WI38 (cell line): ENCODE measurements at regions not wholly inside any gene's neighbourhood (a gene's known extent, or its start where the extent isn't known, plus 50 kb on each side); places are given as distances from the start of the nearest gene placed in this dataset.

Source experiments
- H3K4me3 ChIP-seq: 2 replicates; pipeline ENCODE4 v1.5.1; 2011; ENCODE audit warnings: low read depth, mild to moderate bottlenecking, control low read depth, low read length
- CTCF ChIP-seq: IDR thresholded peaks from 2 replicates; pipeline ENCODE4 v1.5.1; 2012; ENCODE audit warnings: low read depth, mild to moderate bottlenecking, control low read depth, low read length

GRCh38 chr10:9762966-9763656 lies 1254.6 kb upstream of the CELF2 start:
- no peak overlapping the region for H3K4me3 ChIP-seq
- TF ChIP-seq CTCF = no peak

GRCh38 chr10:9766762-9767161 lies 1250.9 kb upstream of the CELF2 start:
- TF ChIP-seq CTCF = no peak

DNA sequence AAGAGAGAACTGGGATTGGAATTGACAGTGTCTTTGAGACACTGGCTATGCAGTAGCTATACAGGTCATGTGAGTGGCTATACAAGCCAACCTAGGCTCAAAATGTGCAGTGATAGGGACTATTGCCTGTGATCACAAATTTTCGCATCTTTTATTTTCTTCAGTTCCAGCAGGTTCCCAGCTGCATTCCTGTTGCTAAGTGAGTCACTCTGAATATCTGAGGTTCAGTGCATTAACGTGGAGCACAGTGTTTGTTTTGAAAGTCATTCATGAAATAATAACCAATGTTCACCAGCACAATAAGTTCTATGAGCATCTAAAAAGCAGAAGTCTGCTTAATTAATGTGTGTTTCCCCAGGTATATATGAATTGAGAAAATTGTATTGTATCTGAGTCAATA lies 1236.0 kb upstream of the CELF2 start:
- TF ChIP-seq CTCF = no peak

More at GRCh38 chr10:9766762-9767161, 1250.9 kb upstream of the CELF2 start:
- H3K4me3 ChIP-seq = no peak overlapping the region

GRCh38 chr10:9786101-9786500 lies 1231.6 kb upstream of the CELF2 start:
- H3K4me3 ChIP-seq = no peak overlapping the region
- TF ChIP-seq CTCF = no peak

More for the DNA sequence above, 1236.0 kb upstream of the CELF2 start:
- no peak overlapping the region for H3K4me3 ChIP-seq

DNA sequence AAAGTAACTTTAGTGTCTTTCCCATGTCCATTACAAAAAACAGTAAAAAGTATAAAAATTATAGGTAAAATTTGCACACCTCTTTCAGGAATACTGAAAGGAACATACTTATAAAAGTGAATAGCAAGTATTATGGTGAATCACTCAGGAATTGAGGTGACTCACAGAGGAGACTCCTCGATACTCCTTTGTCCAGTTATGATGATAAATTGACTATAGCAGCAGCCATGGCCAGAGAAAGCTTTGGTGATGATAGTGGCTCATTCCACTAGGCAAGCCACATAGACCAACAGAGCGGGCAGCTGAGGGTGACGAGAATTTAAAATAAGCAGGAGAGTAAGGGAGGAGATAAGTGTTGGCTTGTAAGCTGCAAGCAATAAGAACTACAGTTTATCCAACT lies 1231.1 kb upstream of the CELF2 start:
- no peak overlapping the region for H3K4me3 ChIP-seq
- no peak for TF ChIP-seq CTCF

- TF ChIP-seq CTCF = no peak
Observed at GRCh38 chr10:9789996-9790395, 1227.7 kb upstream of the CELF2 start.

GRCh38 chr10:9792181-9792580 lies 1225.5 kb upstream of the CELF2 start:
- no peak overlapping the region for H3K4me3 ChIP-seq
- no peak for TF ChIP-seq CTCF

More at GRCh38 chr10:9789996-9790395, 1227.7 kb upstream of the CELF2 start:
- H3K4me3 ChIP-seq = no peak overlapping the region
